ENCODE measurements at regions not wholly inside any gene's neighbourhood (a gene's known extent, or its start where the extent isn't known, plus 50 kb on each side); places are given as distances from the start of the nearest gene placed in this dataset.

DNA sequence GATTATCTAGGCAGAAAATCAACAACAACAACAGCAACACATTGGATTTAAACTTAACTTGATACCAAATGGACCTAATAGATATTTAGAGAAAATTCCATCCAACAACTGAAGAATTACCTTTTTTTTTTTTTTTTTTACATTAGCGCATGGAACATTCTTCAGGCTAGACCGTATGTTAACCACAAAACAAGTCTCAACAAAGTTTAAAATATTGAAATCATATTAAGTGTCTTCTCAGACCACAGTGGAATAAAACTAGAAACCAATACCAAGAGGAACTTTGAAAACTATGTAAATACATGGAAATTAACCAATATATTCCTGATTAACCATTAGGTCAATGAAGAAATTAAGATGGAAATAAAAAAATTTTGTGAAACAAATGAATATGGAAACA lies 315.8 kb downstream of the CSNK1G3 start:
- no peak overlapping the region for H3K27ac ChIP-seq
- H3K36me3 ChIP-seq, result no peaks in the 10 kb centered on the region
- intact Hi-C loops (cut with DNase I; ENCODE audit: low total_unique reads), result no loop called here
- no peaks in the 10 kb centered on the region for H3K27me3 ChIP-seq
- DNase-seq, result no peak
- H3K9me3 ChIP-seq, result peaks cover 0 to 7% (median 3%) of the 10 kb centered on the region in 4 donors
- H3K4me3 ChIP-seq, result no peak overlapping the region
- TF ChIP-seq POLR2A (IDR thresholded peaks at IDR 0.05), result no peak
- TF ChIP-seq, protein P1, sequence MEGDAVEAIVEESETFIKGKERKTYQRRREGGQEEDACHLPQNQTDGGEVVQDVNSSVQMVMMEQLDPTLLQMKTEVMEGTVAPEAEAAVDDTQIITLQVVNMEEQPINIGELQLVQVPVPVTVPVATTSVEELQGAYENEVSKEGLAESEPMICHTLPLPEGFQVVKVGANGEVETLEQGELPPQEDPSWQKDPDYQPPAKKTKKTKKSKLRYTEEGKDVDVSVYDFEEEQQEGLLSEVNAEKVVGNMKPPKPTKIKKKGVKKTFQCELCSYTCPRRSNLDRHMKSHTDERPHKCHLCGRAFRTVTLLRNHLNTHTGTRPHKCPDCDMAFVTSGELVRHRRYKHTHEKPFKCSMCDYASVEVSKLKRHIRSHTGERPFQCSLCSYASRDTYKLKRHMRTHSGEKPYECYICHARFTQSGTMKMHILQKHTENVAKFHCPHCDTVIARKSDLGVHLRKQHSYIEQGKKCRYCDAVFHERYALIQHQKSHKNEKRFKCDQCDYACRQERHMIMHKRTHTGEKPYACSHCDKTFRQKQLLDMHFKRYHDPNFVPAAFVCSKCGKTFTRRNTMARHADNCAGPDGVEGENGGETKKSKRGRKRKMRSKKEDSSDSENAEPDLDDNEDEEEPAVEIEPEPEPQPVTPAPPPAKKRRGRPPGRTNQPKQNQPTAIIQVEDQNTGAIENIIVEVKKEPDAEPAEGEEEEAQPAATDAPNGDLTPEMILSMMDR (IDR thresholded peaks at IDR 0.05), result no peak
- TF ChIP-seq EP300 (IDR thresholded peaks at IDR 0.05), result no peak
- TF ChIP-seq POLR2AphosphoS5 (IDR thresholded peaks at IDR 0.05), result no peak
- H3K4me1 ChIP-seq, result no peaks in the 10 kb centered on the region
- 89 to 97% (median 94%) methylated on average over 2 of the region's 2 CpGs for WGBS, 5 donors

DNA sequence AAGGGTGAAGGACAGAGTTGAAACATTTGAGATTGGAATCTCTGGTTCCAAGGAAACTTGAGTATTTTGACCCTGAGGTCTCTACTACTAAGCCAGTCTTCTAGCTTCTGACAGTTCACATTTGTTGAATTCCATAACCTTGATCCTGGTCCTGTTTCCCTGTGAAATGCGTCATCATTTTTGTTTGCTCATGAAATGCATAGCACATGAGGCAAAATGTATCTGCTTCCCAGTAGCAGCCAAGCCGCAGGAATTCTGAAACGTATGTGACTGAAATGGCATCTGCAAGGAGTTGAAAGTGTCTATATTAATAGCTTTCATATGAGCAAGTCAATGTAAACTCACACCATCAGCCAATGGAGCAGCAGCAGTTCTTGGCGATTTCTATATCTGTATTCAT lies 307.9 kb downstream of the CSNK1G3 start:
- TF ChIP-seq POLR2A (IDR thresholded peaks at IDR 0.05) (no peak), EP300 (IDR thresholded peaks at IDR 0.05) (no peak), POLR2AphosphoS5 (IDR thresholded peaks at IDR 0.05) (no peak)
- TF ChIP-seq, protein P1 (IDR thresholded peaks at IDR 0.05), result no peak
- no peaks in the 10 kb centered on the region for H3K27me3 ChIP-seq
- intact Hi-C loops (cut with DNase I; ENCODE audit: low total_unique reads), result no loop called here
- peaks cover 0 to 5% (median 2%) of the 10 kb centered on the region in 4 donors for H3K9me3 ChIP-seq
- 79 to 92% (median 86%) methylated on average over 4 of the region's 4 CpGs for WGBS, 5 donors
- H3K27ac ChIP-seq, result no peak overlapping the region
- DNase-seq, result no peak
- no peaks in the 10 kb centered on the region for H3K36me3 ChIP-seq
- peaks cover 0 to 7% (median 4%) of the 10 kb centered on the region in 4 donors for H3K4me1 ChIP-seq
- H3K4me3 ChIP-seq, result no peak overlapping the region

DNA sequence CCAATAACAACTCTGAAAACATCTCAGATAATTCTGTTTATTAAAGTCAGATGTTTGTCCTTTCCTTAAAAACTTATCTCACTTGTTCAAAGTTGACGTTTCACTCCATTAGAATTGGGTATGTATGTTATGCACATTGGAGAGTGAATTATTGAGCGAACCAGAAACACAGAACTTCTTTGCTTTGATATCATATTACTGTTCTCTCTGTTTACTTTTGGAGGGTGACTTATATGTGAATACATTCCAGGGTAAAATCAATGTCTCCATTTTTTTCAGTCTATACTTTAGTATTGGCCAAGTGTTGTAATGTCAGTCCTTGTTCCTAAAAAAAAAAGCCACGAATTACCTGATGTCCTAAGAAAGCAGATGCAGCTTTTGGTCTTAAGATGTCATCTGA lies 307.4 kb downstream of the CSNK1G3 start:
- H3K4me1 ChIP-seq, result peaks cover 0 to 12% (median 9%) of the 10 kb centered on the region in 4 donors
- DNase-seq, result no peak
- H3K27ac ChIP-seq, result no peak overlapping the region
- WGBS, 5 donors, result 46 to 70% (median 64%) methylated on average over 3 of the region's 3 CpGs
- H3K36me3 ChIP-seq, result no peaks in the 10 kb centered on the region
- H3K27me3 ChIP-seq, result no peaks in the 10 kb centered on the region
- TF ChIP-seq POLR2A (IDR thresholded peaks at IDR 0.05) (no peak), EP300 (IDR thresholded peaks at IDR 0.05) (no peak)
- TF ChIP-seq, protein P1 (IDR thresholded peaks at IDR 0.05), result no peak
- H3K9me3 ChIP-seq, result peaks cover 0 to under 1% (median 0%) of the 10 kb centered on the region in 4 donors
- H3K4me3 ChIP-seq, result no peak overlapping the region
- intact Hi-C loops (cut with DNase I; ENCODE audit: low total_unique reads), result no loop called here

DNA sequence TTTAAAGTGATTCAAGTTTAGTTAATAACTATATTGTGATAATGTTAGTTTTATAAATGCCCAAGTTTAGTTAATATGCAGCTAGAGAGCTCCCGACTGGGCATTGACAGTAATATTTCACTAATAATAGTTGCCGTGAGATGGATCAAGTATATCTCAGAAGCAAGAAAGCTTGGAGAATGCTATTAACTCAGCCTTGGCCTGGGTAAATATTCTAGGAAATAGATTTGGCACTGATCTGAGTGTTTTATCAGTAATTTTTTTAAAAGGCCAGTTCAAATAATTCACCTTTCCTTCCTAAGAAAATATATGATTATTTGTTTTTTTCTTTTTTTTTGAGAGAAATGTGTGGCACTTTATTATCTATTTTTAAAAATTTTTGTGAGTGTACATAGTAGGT lies 305.3 kb downstream of the CSNK1G3 start:
- no peak for DNase-seq
- TF ChIP-seq EP300 (IDR thresholded peaks at IDR 0.05) (no peak), POLR2A (IDR thresholded peaks at IDR 0.05) (no peak), POLR2AphosphoS5 (IDR thresholded peaks at IDR 0.05) (no peak)
- TF ChIP-seq, protein P1 (IDR thresholded peaks at IDR 0.05), result no peak
- no peaks in the 10 kb centered on the region for H3K27me3 ChIP-seq
- H3K9me3 ChIP-seq, result no peaks in the 10 kb centered on the region
- 26 to 62% (median 40%) methylated on average over 2 of the region's 2 CpGs for WGBS, 5 donors
- peaks cover 0 to 21% (median 11%) of the 10 kb centered on the region in 4 donors for H3K4me1 ChIP-seq
- no peaks in the 10 kb centered on the region for H3K36me3 ChIP-seq
- no peak overlapping the region for H3K4me3 ChIP-seq
- intact Hi-C loops (cut with DNase I; ENCODE audit: low total_unique reads), result no loop called here
- no peak overlapping the region for H3K27ac ChIP-seq

All from stomach (tissue), 8 donors.